ENCODE measurements at regions not wholly inside any gene's neighbourhood (a gene's known extent, or its start where the extent isn't known, plus 50 kb on each side); places are given as distances from the start of the nearest gene placed in this dataset.
"Not testable (repeated sequence)": the region's sequence is repeated elsewhere in the genome, so short reads cannot be mapped to it uniquely, and the experiment has no call there.

GRCh38 chr4:138609943-138610350 lies 367.8 kb upstream of the SLC7A11 start:
- DNase-seq = no peak

GRCh38 chr4:138604556-138604955 lies 362.4 kb upstream of the SLC7A11 start:
- DNase-seq = no peak

- DNase-seq = no peak
Observed at GRCh38 chr4:138602664-138603063, 360.5 kb upstream of the SLC7A11 start.

DNA sequence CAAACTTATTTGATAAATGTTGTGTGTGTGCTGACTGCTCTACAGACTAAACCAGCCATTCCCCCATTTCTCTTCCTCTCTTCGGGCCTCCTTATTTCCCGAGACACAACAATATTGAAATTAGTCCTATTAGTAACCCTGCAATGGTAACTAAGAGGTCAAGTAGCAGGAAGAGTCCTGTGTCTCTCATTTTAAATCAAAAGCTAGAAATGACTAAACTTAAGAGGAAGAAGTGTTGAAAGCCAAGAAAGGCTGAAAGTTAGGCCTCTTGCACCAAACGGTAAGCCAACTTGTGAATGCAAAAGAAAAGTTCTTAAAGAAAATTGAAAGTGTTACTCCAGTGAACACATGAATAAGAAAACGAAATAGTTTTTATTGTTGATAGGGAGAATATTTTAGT lies 357.8 kb upstream of the SLC7A11 start:
- no peak for DNase-seq

GRCh38 chr4:138598226-138598625 lies 356.1 kb upstream of the SLC7A11 start:
- DNase-seq = no peak

- no peak for DNase-seq
Observed at GRCh38 chr4:138596896-138597295, 354.7 kb upstream of the SLC7A11 start.

- DNase-seq = no peak
Observed at GRCh38 chr4:138595731-138596460, 353.7 kb upstream of the SLC7A11 start.

DNA sequence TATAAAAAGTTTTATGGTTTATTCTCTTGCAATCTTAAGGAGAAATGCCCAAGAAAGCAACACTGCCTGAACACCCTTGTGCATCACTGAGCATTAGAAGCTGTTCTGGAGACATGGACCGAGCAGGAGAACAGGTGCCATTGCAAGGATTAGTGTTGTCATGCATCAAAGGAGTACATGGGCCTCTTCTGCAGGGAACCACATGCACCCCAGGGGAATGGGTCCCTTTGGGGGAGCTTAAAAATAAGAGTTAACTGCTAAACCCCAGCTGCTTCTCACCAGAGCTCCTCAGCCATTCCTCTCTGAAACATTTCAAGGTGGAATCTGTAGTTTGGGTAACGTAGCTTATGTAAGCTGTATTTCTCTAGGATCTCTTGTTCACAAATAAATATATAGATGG lies 353.0 kb upstream of the SLC7A11 start:
- DNase-seq = no peak

- no peak for DNase-seq
Observed at GRCh38 chr4:138592796-138593195, 350.6 kb upstream of the SLC7A11 start.

DNA sequence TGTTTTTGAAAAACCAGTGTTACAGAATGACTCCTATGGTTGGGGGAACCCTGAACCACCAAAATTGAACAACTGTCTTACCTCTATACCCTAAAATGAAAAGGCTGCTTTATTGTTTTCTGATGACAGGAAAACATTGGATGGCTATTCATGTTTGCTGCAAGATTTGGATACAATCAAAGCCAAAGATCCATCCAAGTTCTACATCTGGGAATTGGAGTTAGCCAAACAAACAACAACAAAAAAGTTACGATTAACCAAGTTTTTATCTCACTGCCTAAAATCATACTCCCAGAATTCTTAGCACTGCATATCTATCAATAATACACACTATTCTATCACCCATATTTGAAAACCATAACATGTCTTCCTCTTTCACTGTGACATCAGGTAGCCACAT lies 349.7 kb upstream of the SLC7A11 start:
- DNase-seq = no peak

DNA sequence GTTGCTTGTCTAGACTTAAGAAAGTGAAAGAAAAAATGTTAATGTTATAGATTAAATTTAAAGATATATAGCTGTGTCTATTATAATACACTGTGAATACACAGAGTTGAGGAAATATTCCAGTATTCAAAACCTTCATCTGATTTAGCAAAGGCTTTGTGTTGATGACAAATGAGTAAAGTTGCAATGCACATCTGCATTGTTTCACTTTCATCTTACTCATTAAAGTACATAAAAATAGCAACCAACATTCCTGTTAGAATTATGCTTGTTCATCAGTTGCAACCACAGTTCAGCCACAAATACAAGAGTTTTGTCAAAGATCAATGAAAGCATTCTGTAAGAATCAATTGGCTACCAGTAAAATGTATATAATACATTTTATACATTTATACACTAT lies 346.4 kb upstream of the SLC7A11 start:
- no peak for DNase-seq

- no peak for DNase-seq
Observed at GRCh38 chr4:138579146-138579545, 337.0 kb upstream of the SLC7A11 start.

DNA sequence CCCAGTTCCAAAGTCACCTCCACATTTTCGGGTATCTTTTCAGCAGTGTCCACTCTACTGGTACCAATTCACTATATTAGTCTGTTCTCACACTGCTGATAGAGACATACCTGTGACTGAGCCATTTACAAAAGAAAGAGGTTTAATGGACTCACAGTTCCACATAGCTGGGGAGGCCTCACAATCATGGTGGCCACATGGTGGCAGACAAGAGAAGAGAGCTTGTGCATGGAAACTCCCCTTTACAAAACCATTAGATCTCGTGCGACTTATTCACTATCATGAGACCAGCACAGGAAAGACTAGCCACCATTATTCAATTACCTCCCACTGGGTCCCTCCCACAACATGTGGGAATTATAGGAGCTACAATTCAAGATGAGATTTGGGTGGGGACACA lies 335.7 kb upstream of the SLC7A11 start:
- DNase-seq = not testable (repeated sequence)

GRCh38 chr4:138577145-138577544 lies 335.0 kb upstream of the SLC7A11 start:
- no peak for DNase-seq

- no peak for DNase-seq
Observed at GRCh38 chr4:138576684-138577083, 334.5 kb upstream of the SLC7A11 start.

DNA sequence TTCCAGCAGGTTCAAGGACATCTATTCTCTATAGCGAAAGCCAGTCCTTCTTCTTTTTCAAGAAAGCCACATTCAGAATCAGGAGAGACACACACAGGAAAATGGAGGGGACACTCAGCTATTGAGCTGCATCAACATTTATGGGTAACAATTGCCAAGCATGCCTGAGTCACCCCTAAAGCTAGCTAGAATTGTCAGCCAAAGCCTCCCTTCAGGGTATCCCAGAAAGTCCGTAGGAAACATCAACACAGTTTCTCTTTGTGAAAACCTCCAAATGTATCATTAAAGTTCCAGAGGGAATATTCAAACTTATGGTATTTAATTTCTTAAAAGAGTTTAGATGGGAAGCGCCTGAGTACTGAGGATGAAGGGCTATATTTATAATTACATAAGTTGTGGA lies 331.1 kb upstream of the SLC7A11 start:
- no peak for DNase-seq

DNA sequence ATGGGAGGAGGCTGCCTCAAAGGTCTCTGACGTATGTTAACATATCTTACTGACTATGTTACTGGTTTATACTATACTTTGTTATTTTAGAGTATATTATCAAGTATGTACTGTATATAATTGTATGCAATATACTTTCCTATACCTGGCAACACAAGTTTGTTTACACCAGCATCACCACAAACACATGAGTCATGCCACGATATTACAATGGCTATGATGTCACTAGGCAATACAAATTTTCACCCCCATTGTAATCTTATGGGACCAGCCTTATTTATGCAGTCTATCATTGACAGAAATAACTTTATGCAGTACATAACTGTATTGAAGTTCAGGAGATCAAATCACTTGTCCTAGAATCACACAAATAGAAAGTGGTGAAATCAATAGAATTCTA lies 329.9 kb upstream of the SLC7A11 start:
- no peak for DNase-seq

GRCh38 chr4:138567696-138568095 lies 325.5 kb upstream of the SLC7A11 start:
- DNase-seq = no peak

DNA sequence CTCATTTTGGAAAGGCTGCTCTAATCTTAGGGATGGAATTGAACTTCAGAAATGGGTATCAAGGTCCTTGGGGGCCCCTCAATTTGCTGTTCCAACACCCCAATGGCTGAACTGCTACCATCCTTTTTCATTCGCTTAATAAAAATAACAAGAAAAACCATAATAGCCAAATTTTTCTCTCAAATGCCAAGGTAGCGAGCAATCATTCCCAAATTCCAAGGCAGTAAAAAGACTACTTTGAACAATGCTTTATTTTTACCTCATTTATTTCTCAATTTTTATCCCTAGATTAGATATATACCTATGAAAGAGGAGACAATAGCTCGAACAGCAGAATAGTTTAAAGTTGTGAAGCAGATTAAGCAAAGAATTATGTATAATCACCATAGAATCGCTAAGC lies 323.4 kb upstream of the SLC7A11 start:
- DNase-seq = no peak

- no peak for DNase-seq
Observed at GRCh38 chr4:138562544-138562991, 320.4 kb upstream of the SLC7A11 start.

GRCh38 chr4:138561906-138562305 lies 319.8 kb upstream of the SLC7A11 start:
- DNase-seq = no peak

DNA sequence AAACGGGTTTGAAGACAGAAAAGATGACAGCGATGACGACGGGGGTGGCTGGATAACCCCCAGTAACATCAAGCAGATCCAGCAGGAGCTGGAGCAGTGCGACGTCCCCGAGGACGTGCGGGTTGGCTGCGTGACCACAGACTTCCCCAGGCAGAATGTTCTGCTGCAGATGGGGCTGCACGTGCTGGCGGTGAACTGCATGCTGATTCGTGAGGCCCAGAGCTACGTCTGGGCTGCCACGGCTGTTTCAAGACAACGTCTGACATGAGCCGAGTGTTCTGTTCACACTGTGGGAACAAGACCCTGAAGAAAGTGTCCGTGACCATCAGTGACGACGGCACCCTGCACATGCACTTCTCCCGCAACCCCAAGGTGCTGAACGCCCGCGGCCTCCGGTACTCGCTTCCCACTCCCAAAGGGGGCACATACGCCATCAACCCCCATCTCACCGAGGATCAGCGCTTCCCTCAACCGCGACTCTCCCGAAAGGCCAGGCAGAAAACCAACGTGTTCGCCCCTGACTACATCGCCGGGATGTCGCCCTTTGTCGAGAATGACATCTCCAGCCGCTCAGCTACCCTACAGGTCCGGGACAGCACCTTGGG lies 319.2 kb upstream of the SLC7A11 start:
- DNase-seq = no peak

DNA sequence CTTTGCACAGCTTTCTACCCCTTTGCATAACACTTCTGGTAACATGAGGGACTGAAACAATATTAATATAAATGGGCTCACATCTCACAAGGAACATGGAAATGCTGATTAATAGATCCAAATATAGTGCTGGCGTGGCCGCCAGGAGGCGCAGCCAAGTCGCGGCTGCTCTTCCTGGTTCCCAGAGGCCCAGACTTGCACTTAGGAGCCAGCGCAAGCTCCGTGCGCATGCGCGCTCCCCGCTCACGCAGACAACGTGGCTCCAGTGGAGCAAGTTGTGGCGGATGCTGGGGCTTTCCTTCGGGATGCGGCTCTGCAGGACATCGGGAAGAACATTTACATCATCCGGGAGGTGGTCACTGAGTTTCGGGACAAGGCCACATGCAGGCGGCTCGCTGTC lies 318.3 kb upstream of the SLC7A11 start:
- no peak for DNase-seq

DNA sequence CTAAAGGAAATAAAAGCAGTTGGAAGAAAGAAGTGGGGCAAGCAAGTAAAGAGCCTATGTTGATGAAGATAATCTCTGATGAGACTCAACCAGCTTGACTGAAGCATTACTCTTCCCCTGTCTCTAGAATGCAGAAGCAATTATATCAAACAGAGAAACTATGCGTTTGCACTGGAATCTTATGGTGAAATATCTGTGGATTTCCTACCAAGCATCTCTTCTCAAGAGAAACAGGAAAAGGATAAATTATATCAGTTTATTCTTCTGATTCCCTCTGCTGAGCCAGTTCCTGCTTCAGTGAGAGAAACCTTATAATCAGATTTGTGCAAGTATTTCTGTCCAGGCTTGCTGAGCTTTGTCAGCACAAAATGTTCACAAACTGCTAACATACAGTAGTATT lies 316.7 kb upstream of the SLC7A11 start:
- no peak for DNase-seq

DNA sequence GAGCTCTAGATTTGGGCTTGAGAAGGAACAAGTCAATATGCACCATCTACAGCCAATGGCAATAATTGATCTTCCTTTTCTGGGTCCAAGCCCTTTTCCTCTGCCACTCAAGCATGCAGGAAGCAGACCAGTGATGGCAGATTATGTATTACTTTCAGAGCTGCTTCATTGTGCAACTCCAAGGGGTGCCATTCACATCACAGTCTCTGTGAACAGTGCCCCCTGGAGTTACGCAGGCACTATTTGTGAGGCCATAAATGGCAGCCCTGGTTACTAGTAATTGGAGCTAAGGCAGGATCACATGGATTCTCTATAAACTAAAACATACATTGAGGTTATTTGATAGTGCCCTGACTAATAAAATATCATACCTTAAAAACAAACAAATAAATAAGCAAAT lies 313.4 kb upstream of the SLC7A11 start:
- no peak for DNase-seq
